Left lung (tissue), 4 donors: ENCODE measurements at regions not wholly inside any gene's neighbourhood (a gene's known extent, or its start where the extent isn't known, plus 50 kb on each side); places are given as distances from the start of the nearest gene placed in this dataset.

ENCODE experiments used
- ATAC-seq: fragments of 200-7000 bp; cut with Tn5 transposase; one replicate; pipeline ENCODE4 v1.9.1; 2020; ENCODE audit warnings: moderate library complexity
- DNase-seq, 4 donors: peaks; one replicate each; pipeline ENCODE4 v3.0.0-alpha.2; 2013 to 2020
- H3K27ac ChIP-seq, 2 donors: fragments of 200-600 bp; sonication (generic) in 1 of 2; one replicate each; pipeline versions ENCODE4 v1.5.0 to v1.8.0; 2020 to 2021
- H3K27me3 ChIP-seq, 2 donors: fragments of 200-600 bp; sonication (generic) in 1 of 2; one replicate each; pipeline versions ENCODE4 v1.5.0 to v1.8.0; 2020 to 2021
- H3K36me3 ChIP-seq, 2 donors: fragments of 200-600 bp; sonication (generic) in 1 of 2; one replicate each; pipeline versions ENCODE4 v1.5.0 to v1.8.0; 2020 to 2021
- H3K4me1 ChIP-seq, 2 donors: fragments of 200-600 bp; one replicate each; pipeline ENCODE4 v1.8.0; 2021
- H3K4me3 ChIP-seq, 2 donors: fragments of 200-600 bp; sonication (generic) in 1 of 2; one replicate each; pipeline versions ENCODE4 v1.5.0 to v1.8.0; 2020 to 2021; ENCODE audit warnings: mild to moderate bottlenecking in 1 of 2
- H3K9me3 ChIP-seq, 2 donors: fragments of 200-600 bp; sonication (generic) in 1 of 2; one replicate each; pipeline versions ENCODE4 v1.5.0 to v1.8.0; 2020 to 2021
- intact Hi-C, 2 donors: fragments of 100-400 bp; cut with DNase I; formaldehyde crosslinking; loops; one replicate each; pipeline versions ENCODE4 v1.11.2 to v1.14.2; 2022
- TF ChIP-seq, protein P1 (sequence below), 2 donors: fragments of 200-600 bp; sonication (generic) in 1 of 2; IDR thresholded peaks; one replicate each; pipeline versions ENCODE4 v1.5.0 to v1.8.0; 2021; ENCODE audit warnings: antibody characterized with exemption in 2 of 2
- donor health status: DM: no; HTN: yes; CAD: no.
- donor health status: DM: no; HTN: no; CAD: no.

DNA sequence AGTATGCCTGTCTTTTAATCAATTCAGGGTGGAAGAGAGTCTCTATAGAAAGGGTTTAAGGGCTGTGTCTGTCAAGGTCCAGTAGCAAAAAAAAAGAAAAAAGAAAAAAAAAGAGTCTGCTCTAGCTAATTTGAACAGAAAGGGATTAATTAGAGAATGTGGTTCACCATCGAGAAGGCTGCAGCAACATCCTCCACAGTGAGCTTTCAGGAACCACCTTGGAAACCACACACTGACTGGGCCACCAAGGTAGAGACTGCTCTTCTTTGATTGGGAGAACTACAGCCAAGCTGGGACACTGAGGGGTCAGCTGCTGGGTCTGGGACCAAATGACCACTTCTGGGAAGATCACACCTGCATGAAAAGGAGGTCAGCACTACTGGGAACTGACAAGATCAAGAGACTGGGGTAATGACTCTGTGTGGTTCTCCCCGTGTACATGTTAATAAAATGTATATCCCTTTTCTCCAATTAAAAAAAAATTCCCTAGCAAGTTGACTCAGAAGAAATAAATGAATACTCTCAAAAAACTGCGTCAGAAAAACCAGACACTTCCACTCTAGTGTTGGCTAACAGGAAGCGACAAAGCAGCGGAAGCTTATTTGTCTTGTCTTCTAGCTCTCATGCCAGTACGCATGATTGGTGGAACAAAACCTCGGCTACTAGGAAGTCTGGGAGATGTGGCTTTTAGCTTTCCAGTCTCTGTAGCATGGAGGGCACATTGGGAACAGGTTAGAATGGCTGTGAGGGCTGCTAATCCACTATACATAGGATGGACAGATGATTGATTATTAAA lies 60.0 kb upstream of the IVNS1ABP start:
- intact Hi-C loops: no loop called here
- TF ChIP-seq, protein P1, sequence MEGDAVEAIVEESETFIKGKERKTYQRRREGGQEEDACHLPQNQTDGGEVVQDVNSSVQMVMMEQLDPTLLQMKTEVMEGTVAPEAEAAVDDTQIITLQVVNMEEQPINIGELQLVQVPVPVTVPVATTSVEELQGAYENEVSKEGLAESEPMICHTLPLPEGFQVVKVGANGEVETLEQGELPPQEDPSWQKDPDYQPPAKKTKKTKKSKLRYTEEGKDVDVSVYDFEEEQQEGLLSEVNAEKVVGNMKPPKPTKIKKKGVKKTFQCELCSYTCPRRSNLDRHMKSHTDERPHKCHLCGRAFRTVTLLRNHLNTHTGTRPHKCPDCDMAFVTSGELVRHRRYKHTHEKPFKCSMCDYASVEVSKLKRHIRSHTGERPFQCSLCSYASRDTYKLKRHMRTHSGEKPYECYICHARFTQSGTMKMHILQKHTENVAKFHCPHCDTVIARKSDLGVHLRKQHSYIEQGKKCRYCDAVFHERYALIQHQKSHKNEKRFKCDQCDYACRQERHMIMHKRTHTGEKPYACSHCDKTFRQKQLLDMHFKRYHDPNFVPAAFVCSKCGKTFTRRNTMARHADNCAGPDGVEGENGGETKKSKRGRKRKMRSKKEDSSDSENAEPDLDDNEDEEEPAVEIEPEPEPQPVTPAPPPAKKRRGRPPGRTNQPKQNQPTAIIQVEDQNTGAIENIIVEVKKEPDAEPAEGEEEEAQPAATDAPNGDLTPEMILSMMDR (IDR thresholded peaks at IDR 0.05): no peak
- Histone ChIP-seq H3K27me3 (no peaks in the 10 kb centered on the region), H3K9me3 (no peaks in the 10 kb centered on the region), H3K4me3 (no peak overlapping the region), H3K36me3 (no peaks in the 10 kb centered on the region), H3K27ac (peak overlapping the region; percentile 49 to 90), H3K4me1 (peaks cover 0 to 20% of the 10 kb centered on the region in 2 donors)
- DNase-seq (peak in 2 of 4 donors; percentile 5 to 42), ATAC-seq (peak; percentile 67)

DNA sequence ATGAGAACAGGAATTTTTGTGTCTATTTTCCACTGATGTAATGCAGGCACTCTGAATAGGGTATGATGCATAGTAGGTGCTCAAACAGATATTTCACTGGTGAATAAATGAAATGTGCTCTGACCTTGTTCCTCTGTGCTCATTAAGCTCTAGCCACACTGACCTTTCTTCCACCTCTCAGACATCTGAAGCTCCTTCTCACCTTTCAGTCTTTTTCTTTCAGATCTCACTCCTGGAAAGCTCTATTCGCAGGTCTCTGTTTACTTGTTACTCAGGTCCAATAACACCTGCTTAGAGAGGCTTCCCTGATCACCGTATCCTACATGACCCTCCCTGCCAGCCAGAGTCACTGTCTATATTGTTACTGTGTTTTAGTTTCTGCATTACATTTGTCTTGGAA lies 59.2 kb upstream of the IVNS1ABP start:
- peak overlapping the region in 1 of 2 donors; percentile 5 for H3K4me3 ChIP-seq
- H3K4me1 ChIP-seq: peaks cover 0 to 20% of the 10 kb centered on the region in 2 donors
- H3K36me3 ChIP-seq: no peaks in the 10 kb centered on the region
- H3K27me3 ChIP-seq: no peaks in the 10 kb centered on the region
- ATAC-seq: no peak
- H3K27ac ChIP-seq: peak overlapping the region; percentile 33 to 90
- TF ChIP-seq, protein P1 (IDR thresholded peaks at IDR 0.05): no peak
- intact Hi-C loops: no loop called here
- DNase-seq: no peak
- H3K9me3 ChIP-seq: no peaks in the 10 kb centered on the region

DNA sequence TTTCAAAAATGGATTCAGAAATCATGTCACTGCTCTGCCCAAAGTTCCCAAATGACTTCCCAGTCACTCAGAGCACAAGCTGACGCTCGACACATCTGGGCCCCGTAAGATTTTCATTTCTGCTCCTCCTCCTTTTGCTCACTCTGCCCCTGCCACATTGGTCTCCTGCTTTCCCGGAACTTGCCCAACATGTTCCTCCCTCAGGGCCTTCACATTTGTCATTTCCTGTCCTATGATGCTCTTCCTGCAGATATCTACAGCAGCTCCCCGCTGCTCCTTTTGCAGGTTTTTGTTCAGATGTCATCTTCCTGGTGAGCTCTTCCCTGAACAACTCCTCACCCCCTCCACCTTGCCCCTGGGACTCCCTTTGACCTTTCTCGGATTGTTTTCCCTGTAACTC lies 58.5 kb upstream of the IVNS1ABP start:
- peak overlapping the region in 1 of 2 donors; percentile 5 for H3K4me3 ChIP-seq
- no peaks in the 10 kb centered on the region for H3K9me3 ChIP-seq
- no peaks in the 10 kb centered on the region for H3K27me3 ChIP-seq
- DNase-seq (peak in 2 of 4 donors; percentile 5 to 61), ATAC-seq (peak; percentile 75)
- intact Hi-C loops: no loop called here
- H3K36me3 ChIP-seq: no peaks in the 10 kb centered on the region
- H3K27ac ChIP-seq: peak overlapping the region; percentile 33 to 90
- TF ChIP-seq, protein P1 (IDR thresholded peaks at IDR 0.05): no peak
- peaks cover 0 to 20% of the 10 kb centered on the region in 2 donors for H3K4me1 ChIP-seq

DNA sequence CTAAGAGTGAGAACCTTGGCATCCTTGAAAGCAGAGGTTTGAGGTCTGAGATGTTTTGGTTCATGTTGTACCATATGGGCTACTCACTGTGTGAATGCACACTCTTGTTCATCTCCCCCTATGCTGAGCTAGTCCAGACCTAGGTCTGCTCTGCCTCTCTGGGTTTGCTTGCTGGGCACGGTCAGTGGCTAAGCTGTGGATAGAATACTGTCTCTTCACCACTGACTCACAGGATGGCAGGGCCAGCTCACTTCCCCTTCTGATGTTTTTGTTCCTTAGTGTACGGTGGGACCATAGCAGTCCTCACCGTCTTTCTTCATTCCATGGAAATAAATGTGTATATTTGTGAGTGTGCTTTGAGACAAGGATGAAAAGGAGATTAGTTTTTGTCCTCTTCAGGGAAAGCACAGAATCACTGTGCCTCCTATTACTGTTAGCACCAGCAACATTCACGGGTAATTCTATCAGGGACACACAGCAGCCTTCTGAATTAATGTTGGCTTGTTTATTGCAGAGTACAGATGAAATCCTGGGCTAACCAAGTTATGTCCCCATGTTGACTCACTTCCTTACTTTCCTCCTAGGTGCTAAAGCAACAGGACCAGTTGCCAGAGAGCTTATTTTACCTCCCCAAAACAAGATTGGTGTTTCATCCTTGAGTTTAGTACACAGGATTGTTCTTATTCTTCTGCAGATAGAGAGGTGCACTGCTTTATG lies 56.9 kb upstream of the IVNS1ABP start:
- Histone ChIP-seq H3K27ac (peak overlapping the region in 1 of 2 donors; percentile 90), H3K9me3 (no peaks in the 10 kb centered on the region), H3K36me3 (no peaks in the 10 kb centered on the region), H3K27me3 (no peaks in the 10 kb centered on the region), H3K4me1 (peaks cover 0 to 24% of the 10 kb centered on the region in 2 donors), H3K4me3 (no peak overlapping the region)
- ATAC-seq: peak; percentile 71
- intact Hi-C loops: no loop called here
- peak in 1 of 4 donors; percentile 43 for DNase-seq
- TF ChIP-seq, protein P1 (IDR thresholded peaks at IDR 0.05): no peak

DNA sequence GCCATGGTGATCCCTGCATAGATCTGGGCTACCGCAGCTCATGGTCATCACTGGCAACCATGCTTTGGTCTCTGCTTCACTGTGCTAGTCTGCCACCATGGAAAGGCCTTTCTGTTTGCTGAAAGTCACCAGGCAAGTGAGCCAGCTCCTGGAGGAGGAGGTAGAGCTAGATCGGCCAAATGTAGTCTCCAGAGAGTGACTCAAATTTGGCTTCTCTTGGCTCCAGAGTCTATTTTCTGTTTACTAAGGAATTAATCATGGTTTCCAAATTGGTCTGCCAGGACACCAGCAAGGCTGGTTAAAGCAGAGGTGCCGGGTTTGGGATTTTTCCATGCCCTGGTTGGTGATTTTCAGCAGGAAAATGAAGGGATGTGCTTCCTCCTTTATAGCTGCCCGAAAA lies 52.7 kb upstream of the IVNS1ABP start:
- Histone ChIP-seq H3K9me3 (no peaks in the 10 kb centered on the region), H3K4me1 (peaks cover 0 to 10% of the 10 kb centered on the region in 2 donors), H3K4me3 (no peak overlapping the region), H3K36me3 (no peaks in the 10 kb centered on the region), H3K27ac (no peak overlapping the region), H3K27me3 (no peaks in the 10 kb centered on the region)
- intact Hi-C loops: no loop called here
- TF ChIP-seq, protein P1 (IDR thresholded peaks at IDR 0.05): no peak
- no peak for DNase-seq
- ATAC-seq: no peak
